HPDE6-E6E7 (cell line): ENCODE measurements at regions not wholly inside any gene's neighbourhood (a gene's known extent, or its start where the extent isn't known, plus 50 kb on each side); places are given as distances from the start of the nearest gene placed in this dataset.

Experiments used
- DNase-seq: peaks from one replicate; pipeline ENCODE4 v3.0.0; 2011; ENCODE audit warnings: missing footprints; ENCODE audit errors: extremely low spot score

DNA sequence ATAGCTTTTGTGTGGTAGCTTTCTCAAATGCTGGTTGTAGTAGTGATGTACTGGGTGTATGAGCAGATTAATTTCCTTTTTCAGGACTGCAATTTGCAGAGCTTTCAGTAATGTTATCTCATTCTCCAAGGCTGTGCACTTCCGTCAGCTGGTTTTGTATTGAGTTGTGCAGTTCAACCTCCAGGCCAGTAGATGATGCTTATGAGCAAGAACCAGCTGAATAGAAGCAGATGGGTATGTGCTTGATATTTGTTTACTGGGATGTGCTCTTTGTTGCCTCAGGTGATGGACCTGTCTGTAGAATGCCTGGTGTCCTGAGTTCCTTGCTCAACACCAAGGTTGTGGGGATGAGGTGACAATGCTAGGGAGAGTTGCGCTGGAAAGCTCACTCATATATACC, 462.8 kb downstream of the PCDH18 start:
- no peak for DNase-seq

DNA sequence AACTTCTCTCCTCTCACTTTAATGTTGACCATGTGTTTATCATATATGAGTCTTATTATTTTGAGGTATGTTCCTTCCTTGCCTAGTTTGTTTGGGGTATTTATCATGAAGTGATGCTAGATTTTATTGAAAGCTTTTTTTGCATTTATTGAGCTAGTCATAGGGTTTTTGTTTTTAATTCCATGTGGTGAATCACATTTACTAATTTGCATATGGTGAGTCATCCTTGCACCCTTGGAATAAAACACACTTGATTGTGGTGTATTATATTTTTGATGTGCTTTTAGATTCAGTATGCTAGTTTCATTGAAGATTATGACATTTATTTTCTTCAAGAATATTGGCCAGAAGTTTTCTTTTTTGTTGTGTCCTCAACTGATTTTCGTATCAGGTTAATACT, 464.6 kb downstream of the PCDH18 start:
- no peak for DNase-seq

DNA sequence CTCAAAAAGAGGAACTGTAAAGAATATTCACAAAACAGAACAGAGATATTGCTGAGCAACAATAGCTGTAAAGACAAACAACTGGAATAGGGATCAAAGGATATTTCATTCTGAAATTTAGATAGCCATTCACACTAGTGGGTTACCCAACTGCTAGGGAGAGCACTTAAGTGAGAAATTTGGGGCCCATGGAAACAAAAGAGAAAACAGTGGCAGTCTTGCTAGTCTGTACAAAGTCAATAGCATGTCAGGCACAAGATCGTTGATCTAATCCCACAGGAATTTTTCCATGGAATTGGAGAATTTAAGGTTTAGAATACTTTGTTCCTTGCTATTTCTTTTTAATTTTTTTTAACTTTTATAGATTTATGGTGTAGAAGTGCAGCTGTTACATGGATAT, 467.0 kb downstream of the PCDH18 start:
- no peak for DNase-seq

DNA sequence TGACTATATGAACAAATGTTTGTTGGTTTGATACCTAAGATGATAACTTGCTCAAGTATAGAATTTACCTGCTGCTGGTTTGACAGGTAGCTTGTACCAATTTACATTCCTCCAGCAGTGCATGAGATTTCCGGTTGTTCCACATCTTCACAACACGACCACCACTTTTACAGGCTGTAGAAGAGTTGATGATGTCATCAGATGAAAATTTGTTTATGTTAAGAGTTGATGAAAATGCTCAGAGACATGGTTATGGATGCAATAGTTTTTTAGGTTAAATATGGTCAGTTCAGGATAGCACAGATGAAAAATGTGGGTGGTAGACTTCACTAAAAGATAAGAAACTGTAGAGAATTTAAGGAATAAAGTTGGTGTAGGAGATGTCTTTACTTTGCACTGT, 468.3 kb downstream of the PCDH18 start:
- DNase-seq = no peak

DNA sequence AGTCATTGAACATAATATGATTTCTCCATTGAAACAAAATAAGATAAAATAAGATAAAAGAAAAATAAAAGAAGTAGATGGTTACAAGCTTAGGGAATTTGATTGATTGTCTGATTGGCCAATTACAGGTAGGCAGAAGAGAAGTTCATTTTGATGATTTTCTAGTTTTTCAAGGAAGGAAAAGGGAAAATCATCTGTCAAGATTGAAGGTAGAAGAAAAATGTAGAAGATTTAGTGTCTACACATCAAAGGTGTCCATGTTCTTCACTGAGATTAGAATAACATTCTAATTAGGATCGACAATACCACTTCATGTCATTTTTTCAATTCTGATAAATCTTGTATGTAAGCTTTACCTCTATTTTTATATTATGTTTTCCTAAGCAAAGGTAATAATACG, 489.1 kb downstream of the PCDH18 start:
- no peak for DNase-seq

DNA sequence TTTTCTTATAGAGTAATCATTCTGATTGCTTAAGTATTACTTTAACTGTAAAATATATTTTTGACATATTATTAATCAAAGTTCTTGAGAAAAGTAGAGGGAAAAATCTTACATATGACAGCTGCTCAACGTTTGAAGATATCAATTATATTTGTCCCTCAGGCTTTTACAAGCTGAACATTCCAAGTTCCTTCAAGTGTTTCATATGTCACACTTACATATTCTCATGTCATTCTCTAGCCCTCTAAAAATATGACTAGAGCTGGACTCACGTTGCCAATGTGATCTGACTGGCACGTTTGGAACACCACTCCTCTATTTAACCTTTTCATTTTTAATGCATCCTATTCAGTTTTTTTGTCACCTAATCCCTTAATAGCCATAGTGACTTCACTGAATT, 492.9 kb downstream of the PCDH18 start:
- no peak for DNase-seq

DNA sequence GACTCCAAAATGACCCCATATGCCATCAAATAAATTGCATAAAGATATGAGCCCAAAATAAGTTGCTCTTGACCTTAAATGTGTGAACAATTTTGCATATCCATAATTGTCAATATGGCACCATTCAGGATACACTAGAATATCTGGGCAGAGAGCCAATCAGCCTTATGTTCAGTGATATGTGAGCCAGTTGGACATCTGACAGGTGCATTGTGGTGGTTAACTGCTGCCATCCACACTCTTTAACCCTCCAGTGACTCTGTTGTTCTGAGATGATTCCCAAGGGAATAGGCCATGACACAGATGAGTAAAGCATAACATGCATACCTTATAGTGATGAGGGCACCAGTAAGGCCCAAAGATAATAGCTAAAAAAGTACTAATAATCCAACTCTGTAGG, 500.1 kb downstream of the PCDH18 start:
- no peak for DNase-seq

DNA sequence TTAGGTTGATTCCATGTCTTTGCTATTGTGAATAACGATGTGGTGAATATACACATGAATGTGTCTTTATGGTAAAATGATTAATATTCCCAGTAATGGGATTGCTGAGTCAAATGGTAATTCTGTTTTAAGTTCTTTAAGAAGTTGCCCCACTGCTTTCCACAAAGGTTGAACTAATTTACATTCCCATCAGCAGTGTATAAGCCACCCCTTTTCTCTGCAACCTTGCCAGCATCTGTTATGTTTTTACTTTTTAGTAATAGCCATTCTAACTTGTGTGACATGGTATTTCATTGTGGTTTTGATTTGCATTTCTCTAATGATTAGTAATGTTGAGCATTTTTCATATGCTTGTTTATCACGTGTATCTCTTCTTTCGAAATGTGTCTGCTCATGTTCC, 503.3 kb downstream of the PCDH18 start:
- DNase-seq = no peak

DNA sequence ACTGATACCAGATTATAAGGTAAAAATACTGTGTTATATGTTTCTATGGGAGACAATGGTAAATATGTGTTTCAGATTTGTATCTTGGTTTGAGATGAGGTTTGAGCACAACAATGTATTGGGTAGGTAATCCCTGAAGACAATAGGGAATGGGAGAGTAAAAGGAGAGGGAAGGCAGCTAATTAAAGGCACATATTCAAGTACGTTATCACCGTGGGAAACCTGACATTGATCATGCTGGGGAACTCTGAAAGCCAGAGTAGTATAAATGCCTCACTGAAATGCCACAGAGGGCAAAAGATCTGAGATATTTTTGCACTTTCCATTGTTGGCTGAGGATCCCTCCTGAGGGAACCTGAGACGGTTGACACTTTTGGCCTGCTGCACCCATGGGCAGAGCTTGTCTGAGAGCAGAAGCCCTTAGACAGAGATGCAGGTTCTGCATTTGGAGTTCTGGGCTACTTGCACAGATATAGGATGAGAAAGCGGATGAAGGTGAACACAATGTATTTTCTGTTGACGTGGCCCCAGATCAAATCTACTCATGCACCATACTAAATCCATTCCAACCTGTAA, 506.7 kb downstream of the PCDH18 start:
- DNase-seq = no peak

DNA sequence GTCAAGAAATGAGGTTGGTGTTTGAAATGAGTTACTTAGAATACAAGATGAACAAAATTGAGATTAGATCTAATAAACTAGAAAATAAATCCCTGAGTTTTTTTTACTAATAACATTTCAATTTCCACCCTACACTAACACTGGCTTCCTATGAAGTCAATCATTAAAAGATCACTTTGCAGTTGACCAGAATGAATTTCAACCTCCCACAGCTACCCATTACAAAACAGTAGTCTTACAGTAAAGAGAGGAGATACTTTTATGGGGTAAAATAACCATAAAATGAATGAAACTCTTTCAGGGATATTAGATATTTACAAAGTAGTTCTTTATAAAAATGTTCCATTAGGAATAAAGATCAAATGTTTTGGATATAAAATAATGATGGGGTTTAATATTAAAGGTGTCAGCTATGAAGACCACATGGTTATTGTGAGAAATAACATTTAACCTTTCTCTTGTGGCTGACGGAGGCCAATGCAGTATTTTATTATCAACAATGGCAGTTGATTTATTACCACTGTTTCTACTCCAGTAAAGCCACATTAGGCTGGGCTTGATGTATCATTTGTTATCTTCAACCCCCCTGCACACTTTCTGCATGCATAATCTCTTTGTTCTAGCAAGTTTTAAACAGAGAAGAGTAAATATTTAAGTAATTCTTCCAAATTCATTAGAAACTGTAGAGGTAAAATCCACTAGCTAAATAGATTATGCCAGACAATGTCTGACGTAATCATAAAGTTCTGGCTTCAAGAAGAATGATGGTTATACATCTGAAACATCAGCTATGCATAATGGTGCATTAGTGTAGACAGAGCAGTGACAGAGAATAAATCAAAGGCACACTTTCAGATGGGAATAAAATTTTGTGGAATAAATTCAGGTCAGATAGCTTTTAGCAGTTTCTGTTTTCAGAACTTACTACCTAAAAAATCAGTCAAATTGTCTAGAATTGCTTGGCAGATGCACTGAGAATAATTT, 516.6 kb downstream of the PCDH18 start:
- DNase-seq = no peak

DNA sequence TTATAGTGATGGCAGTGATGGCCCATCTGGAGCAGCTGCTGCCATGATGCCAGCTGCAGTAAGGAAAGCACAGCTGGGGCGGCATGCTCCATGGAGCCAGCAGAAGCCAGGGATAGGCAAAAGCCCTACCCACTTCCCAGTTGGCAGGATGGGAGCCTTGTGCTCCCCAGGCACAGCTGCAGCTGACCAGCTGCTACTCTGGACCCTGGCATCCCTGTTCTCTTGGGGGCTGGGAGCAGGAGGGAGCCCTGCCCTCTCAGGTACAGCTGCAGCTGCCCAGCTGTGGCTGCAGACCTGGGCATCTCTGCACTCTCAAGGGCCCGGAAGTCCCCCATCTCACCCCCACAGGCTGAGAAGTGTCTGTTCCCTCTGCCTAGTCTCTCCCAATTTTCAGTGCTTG, 531.9 kb downstream of the PCDH18 start:
- DNase-seq = no peak

DNA sequence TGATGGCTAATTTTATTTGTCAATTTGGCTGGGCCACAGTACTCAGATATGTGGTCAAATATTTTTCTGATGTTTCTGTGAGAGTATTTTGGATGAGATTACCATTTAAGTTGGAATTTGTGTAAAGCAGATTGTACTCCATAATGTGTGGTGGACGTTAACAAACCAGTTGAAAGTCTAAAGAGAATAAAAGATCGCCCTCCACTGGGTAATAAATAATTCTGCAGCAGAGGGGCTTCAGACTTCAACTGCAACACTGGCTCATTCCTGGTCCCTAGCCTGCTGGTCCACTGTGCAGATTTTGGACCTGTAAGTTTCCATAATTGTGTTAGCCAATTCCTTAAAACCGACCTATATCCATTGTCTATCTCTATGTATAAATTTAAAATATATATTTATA, 540.3 kb downstream of the PCDH18 start:
- DNase-seq = no peak

DNA sequence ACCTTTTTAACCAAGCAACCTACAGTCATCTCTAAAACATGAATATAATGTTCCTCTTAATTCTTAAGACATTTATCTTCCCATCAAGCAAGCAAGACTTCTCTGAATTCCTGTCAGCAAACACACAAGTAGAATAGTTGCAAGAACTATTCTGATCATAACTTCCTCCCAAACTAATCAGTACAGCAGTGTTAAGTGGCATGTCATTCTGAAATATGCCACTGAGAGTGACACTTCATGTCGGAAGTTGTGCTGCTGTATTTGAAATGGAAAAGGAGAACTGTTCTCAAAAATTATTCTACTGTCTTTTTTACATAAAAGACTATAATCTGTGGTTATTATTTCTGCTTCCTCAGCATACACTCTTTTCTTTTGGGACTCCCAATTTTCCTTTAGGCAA, 546.6 kb downstream of the PCDH18 start:
- DNase-seq = no peak

DNA sequence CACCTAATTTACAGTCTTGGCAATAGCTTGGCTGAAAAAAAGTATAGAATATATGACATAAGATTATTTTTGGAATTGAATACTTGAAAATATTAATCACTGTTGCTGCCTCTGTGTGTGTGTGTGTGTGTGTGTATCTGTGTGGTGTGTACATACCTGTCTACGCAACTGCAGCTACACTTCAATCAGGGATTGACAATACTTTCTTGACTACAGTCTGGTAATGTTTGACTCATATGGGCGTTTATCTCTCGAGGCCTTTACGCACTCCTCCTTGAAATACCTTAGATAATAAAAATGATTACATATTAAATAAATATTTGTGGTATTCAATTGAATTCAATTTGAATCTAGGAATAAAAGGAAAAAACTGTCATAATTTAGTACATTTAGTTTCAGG, 565.2 kb downstream of the PCDH18 start:
- DNase-seq = no peak

DNA sequence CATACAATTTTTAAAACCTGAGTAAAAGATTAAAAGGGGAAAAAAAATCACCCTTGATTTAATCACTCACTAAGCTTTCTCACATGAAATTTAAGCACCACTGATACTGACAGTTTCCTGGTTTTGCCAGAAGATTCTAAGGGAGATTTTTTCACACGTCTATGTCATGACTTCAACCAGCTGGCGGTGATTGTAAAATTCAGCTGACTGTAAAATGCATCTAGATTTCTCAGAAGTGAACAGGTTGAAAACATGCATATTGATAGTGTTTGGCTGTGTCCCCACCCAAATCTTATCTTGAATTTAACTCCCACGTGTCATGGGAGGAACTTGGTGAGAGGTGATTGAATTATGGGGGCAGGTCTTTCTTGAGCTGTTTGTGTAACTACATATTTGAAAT, 566.8 kb downstream of the PCDH18 start:
- DNase-seq = no peak

DNA sequence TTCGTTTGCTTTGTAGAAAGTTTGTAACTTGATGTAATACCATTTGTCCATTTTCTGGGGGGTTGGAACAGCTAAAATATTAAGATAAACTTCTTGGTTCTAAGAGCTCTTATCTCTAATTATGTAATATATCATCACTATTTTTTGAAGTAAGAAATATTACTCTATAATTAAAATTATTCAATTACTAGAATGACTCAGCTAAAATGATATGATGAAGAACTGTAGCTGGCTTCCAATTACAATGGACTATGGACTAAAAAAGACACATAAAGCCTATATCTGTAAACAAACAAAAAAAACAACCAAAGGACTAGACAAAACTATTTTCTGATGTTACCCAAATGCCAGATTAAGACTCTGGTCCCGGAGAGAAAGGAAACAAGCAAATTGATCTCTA, 569.4 kb downstream of the PCDH18 start:
- DNase-seq = no peak

DNA sequence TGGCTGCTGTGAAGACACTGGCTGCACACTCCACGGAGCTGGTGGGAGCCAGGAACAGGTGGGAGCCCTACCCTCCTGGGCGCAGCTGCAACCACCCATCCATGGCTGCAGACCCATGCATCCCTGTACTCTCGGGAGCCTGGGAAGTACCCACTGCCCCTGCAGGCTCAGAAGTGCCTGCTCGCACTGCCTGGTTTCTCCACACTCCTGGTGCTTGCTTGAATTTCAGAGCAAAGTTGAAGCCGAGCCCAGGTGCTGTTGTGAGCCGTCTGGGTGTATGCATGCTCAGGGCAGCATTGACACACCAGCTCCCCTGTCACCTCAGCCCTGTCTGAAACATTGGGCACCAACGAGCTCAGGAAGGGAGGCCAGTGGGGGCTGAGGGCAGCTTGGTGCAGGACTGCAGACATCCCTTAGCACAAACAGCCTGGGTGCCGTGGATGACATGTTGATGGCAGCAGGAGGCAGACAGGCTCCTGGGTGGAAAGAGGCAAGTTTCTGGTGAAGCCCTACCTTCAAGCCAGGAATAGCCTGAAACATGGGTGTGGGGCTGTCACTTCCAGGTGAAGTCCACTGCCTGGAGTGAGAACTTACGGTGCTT, 585.9 kb downstream of the PCDH18 start:
- no peak for DNase-seq

DNA sequence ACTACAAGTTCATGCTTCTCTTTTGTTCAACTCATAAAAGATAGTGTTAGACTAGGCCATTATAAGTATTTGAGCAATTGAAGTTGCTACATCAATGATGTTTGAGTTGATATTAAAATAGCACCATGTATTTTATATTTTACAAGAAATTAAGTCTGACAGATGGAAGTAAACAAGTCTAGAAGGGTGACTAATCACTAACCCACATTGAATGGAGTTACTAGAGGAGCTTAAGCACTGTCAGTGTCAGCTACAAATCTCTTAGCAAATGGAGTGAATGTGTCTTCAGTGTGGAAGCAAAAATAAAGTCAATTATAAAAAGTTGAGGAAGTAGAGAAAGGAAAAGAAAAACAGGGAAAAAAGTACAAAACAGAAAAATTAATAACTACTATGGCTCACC, 592.5 kb downstream of the PCDH18 start:
- DNase-seq = no peak

DNA sequence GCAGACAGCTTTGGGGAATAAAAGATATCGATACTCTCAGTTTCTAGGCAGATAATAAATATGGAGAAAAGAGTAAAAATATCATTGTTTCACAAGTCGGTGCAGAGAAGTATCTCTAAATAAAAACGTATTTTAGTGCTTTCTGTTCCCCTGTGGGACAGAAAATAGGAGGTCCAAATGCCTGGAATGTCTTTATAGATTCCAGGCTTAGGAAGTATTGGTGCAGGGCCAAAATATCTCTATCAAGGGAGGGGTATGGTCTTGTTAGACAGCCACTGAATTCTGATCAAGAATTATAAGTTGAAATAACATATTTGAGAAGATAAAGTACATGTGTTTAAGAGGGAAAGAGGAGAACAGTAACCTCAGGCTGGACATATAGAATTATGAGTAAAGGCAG, 596.4 kb downstream of the PCDH18 start:
- DNase-seq = no peak

DNA sequence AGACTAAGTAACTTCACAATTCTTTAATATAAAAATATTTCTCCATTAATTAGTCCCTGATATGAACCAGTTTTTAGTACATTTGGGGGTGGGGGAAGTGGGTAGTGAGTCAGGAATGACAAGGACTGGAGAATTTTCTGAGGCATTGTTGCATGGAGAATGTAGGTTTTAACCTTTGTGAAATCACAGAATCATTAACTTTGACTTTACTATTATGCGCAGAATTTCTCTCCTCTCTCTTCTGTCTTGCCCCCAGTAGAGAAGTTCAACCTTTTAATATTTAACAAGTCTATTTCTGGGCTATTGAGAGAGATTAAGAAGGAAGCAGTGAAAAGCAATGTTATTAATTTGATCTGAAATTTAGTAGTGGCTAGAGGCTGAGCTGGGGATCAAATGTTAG, 597.0 kb downstream of the PCDH18 start:
- no peak for DNase-seq

DNA sequence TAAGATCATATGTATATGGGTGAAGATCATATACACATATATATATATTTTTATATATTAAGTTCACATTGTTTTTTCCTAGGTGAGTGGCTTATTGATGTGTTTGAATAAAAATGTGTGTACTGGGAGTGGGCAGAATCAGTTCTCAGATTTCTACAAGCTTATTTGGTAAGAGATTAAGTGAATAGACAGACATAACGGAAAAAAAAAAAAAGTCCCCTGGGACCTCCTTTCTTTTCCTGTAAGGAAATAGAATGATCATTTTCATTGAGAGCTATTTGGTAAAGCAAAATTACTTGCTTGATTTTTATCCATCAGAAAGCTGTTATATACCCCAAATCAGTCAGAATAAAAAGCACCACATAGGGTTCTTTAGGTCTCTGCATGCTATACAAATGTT, 597.7 kb downstream of the PCDH18 start:
- DNase-seq = no peak

DNA sequence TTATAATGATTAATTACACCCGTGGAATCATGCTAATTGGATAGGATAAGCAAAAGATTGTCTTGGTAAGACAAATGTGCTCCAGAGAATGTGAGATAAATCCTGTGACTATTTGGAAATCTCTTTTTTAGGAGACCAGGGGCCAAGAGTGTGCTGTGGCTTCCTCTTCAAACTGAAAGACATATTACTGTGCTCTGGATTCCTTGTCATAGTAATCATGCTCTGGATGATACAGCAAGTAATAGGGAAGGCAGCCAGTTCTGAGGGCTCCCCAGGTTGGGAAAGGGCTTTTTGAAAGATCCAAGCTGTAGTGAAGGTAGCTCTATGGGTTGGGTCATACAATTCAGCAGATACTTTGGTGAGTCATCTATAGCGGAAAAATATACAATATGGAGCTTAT, 600.5 kb downstream of the PCDH18 start:
- DNase-seq = no peak

DNA sequence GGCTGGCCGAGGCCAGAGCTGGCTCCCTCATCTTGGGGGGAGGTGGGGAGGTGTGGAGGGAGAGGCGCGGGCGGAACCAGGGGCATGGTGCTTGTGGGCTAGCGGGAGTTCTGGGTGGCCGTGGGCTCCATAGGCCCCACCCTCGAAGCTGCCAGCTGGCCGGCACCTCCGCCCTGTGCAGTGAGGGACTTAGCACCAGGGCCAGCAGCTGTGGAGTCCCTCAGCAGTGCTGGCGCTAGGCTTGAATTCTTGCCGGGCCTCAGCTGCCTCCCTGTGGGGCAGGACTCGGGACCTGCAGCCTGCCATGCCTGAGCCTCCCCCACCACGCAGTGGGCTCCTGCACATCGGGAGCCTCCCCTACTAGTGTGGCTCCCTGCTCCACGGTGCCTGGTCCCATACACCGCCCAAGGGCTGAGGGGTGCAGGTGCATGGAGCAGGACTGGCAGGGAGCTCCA, 603.3 kb downstream of the PCDH18 start:
- no peak for DNase-seq
